ENCODE measurements at regions not wholly inside any gene's neighbourhood (a gene's known extent, or its start where the extent isn't known, plus 50 kb on each side); places are given as distances from the start of the nearest gene placed in this dataset.

GRCh38 chr14:54343272-54344121 lies 53.3 kb upstream of the CDKN3 start:
- no peak for DNase-seq

DNA sequence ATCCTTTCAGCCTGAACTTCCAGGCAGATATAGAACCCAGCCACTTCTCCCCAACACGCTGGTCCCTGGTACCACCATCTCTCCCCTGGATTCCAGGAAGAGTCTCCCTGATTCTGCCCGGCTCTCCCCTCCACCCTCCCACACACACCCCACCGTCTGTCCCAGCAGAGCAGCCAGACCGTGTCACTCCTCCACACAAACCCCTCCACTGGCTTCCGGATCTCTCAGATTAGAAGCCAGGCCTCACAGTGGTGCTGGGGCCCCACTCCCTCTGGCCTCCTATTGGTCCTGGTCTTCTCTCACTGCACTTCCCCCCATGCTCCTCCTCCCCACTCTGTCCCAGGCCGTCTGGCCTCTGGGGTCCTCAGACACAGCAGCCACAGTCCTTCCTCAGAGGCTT lies 52.4 kb upstream of the CDKN3 start:
- DNase-seq = no peak

DNA sequence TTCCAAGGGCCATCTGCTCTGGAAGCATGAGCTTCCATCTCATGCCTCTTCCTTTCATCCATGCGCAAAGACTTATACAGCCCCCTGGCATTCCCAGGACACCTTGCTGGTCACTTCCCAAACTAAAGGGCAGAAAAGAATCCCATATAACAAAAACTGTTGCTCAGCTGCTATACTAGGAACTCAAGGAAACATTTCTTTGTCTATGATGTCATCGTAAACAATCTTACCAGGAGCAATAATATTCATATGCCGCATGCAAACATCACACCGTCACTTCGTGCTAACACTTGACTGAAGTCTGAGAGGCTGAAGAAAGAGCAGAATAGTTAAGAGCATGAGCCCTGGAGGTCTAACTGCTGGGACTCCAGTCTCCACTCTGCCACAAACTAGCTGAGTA lies 50.5 kb upstream of the CDKN3 start:
- no peak for DNase-seq
